ENCODE measurements at regions not wholly inside any gene's neighbourhood (a gene's known extent, or its start where the extent isn't known, plus 50 kb on each side); places are given as distances from the start of the nearest gene placed in this dataset.

DNA sequence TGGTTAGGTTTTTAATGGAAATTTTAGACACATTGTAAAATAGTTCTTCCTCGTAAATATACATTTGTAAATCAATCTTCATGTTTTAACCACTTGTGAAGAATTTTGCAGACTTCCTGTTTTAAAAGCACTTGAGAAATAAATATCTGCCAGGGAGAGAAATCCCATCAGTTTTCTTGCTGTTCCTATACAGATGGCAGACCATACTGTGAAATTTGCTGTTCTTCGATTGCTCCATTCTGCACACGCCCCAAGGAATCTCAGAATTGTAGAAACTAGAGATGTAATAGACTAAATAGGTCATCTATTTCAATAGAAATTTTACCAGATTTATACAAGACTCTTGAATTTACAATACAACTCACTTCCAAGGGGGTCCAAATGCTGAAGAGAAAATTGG is 75.8 kb upstream of the PIK3C3 start:
- in situ Hi-C loops (cut with MboI): no loop called here

More for the DNA sequence above, 75.8 kb upstream of the PIK3C3 start:
- Histone ChIP-seq H4K20me1 (ENCODE audit: control insufficient read depth, insufficient read depth) (no peaks in the 10 kb centered on the region), H3K9me3 (replicated peaks; ENCODE audit: control insufficient read depth, insufficient read depth, low read length) (no peaks in the 10 kb centered on the region), H3K9ac (ENCODE audit: control insufficient read depth, insufficient read depth, low read length) (no peak overlapping the region), H3K4me2 (ENCODE audit: control insufficient read depth, insufficient read depth) (no peak overlapping the region), H2AFZ (ENCODE audit: control insufficient read depth, low read depth, low read length) (no peak overlapping the region), H3K4me1 (ENCODE audit: control insufficient read depth, insufficient read depth, low read length) (no peaks in the 10 kb centered on the region), H3K79me2 (ENCODE audit: control insufficient read depth, insufficient read depth, low read length) (no peaks in the 10 kb centered on the region), H3K27ac (ENCODE audit: control insufficient read depth, insufficient read depth) (no peak overlapping the region), H3K27me3 (replicated peaks in 1 of 2; ENCODE audit: control insufficient read depth in 2 of 2, insufficient read depth in 2 of 2, low read length in 1 of 2) (no peaks in the 10 kb centered on the region; a peak in 1 of 4 replicates), H3K36me3 (ENCODE audit: control insufficient read depth in 2 of 2, insufficient read depth in 2 of 2, low read length in 1 of 2) (no peaks in the 10 kb centered on the region), H3K4me3 (no peak overlapping the region)
- no peak for TF ChIP-seq GATAD2B (conservative IDR thresholded peaks at IDR 0.05; ENCODE audit: low read depth)
- no peak for TF ChIP-seq POLR2AphosphoS2 (IDR thresholded peaks at IDR 0.05; ENCODE audit: low read depth, low read length)
- TF ChIP-seq, protein P1, sequence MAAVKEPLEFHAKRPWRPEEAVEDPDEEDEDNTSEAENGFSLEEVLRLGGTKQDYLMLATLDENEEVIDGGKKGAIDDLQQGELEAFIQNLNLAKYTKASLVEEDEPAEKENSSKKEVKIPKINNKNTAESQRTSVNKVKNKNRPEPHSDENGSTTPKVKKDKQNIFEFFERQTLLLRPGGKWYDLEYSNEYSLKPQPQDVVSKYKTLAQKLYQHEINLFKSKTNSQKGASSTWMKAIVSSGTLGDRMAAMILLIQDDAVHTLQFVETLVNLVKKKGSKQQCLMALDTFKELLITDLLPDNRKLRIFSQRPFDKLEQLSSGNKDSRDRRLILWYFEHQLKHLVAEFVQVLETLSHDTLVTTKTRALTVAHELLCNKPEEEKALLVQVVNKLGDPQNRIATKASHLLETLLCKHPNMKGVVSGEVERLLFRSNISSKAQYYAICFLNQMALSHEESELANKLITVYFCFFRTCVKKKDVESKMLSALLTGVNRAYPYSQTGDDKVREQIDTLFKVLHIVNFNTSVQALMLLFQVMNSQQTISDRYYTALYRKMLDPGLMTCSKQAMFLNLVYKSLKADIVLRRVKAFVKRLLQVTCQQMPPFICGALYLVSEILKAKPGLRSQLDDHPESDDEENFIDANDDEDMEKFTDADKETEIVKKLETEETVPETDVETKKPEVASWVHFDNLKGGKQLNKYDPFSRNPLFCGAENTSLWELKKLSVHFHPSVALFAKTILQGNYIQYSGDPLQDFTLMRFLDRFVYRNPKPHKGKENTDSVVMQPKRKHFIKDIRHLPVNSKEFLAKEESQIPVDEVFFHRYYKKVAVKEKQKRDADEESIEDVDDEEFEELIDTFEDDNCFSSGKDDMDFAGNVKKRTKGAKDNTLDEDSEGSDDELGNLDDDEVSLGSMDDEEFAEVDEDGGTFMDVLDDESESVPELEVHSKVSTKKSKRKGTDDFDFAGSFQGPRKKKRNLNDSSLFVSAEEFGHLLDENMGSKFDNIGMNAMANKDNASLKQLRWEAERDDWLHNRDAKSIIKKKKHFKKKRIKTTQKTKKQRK (IDR thresholded peaks at IDR 0.05; ENCODE audit: low read depth, low read length): no peak
- TF ChIP-seq ZNF384 (IDR thresholded peaks at IDR 0.05; ENCODE audit: borderline replicate concordance, low read depth, low read length): no peak
- no peak for TF ChIP-seq NFYB (IDR thresholded peaks at IDR 0.05; ENCODE audit: insufficient read depth, low read depth, low read length)
- TF ChIP-seq ZNF207 (IDR thresholded peaks at IDR 0.05; ENCODE audit: borderline replicate concordance): no peak
- no peak for TF ChIP-seq ETV6 (conservative IDR thresholded peaks at IDR 0.05 in 1 of 2, IDR thresholded peaks at IDR 0.05 in 1 of 2; ENCODE audit: borderline replicate concordance in 1 of 2, low read depth in 1 of 2)
- TF ChIP-seq ZNF24 (IDR thresholded peaks at IDR 0.05): no peak
- no peak for TF ChIP-seq SREBF2 (IDR thresholded peaks at IDR 0.05; ENCODE audit: low read length)
- no peak for TF ChIP-seq CBX5 (IDR thresholded peaks at IDR 0.05; ENCODE audit: low read depth)
- TF ChIP-seq BMI1 (IDR thresholded peaks at IDR 0.05; ENCODE audit: borderline replicate concordance): no peak
- TF ChIP-seq, protein P2, sequence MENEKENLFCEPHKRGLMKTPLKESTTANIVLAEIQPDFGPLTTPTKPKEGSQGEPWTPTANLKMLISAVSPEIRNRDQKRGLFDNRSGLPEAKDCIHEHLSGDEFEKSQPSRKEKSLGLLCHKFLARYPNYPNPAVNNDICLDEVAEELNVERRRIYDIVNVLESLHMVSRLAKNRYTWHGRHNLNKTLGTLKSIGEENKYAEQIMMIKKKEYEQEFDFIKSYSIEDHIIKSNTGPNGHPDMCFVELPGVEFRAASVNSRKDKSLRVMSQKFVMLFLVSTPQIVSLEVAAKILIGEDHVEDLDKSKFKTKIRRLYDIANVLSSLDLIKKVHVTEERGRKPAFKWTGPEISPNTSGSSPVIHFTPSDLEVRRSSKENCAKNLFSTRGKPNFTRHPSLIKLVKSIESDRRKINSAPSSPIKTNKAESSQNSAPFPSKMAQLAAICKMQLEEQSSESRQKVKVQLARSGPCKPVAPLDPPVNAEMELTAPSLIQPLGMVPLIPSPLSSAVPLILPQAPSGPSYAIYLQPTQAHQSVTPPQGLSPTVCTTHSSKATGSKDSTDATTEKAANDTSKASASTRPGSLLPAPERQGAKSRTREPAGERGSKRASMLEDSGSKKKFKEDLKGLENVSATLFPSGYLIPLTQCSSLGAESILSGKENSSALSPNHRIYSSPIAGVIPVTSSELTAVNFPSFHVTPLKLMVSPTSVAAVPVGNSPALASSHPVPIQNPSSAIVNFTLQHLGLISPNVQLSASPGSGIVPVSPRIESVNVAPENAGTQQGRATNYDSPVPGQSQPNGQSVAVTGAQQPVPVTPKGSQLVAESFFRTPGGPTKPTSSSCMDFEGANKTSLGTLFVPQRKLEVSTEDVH (IDR thresholded peaks at IDR 0.05; ENCODE audit: low read depth, partially characterized antibody): no peak
- no peak for TF ChIP-seq E2F4 (IDR thresholded peaks at IDR 0.05; ENCODE audit: low read depth, low read length)
- no peak for TF ChIP-seq STAT3 (IDR thresholded peaks at IDR 0.05; ENCODE audit: low read depth, low read length)
- no peak for TF ChIP-seq JUNB (IDR thresholded peaks at IDR 0.05)
- TF ChIP-seq EZH2 (IDR thresholded peaks at IDR 0.05; ENCODE audit: borderline replicate concordance, control insufficient read depth, low read depth, low read length): no peak
- TF ChIP-seq ZBTB33 (IDR thresholded peaks at IDR 0.05): no peak
- intact Hi-C loops (cut with micrococcal nuclease; ENCODE audit: unreplicated experiment): no loop called here
- CTCF ChIA-PET: no interaction called here
- POLR2A ChIA-PET: no interaction called here
- no peak for ATAC-seq
- FAIRE-seq: no peak
- RAD21 ChIA-PET (ENCODE audit: unreplicated experiment): no interaction called here
- no peak for DNase-seq (ENCODE audit: low read depth, low spot score)
- WGBS (ENCODE audit: insufficient coverage, insufficient replicate concordance, low lambda C conversion rate, missing lambda C conversion rate): 13% methylated on average over 3 of the region's 3 CpGs
- SMC1A ChIA-PET (ENCODE audit: uncharacterized antibody, unreplicated experiment): no interaction called here
- BruUV-seq (replicated peaks): no TSS peak

Data from GM12878 (cell line).